ENCODE measurements at regions not wholly inside any gene's neighbourhood (a gene's known extent, or its start where the extent isn't known, plus 50 kb on each side); places are given as distances from the start of the nearest gene placed in this dataset.

GRCh38 chr13:47258384-47258783, 361.5 kb upstream of the HTR2A start:
- Histone ChIP-seq H3K9ac (ENCODE audit: control insufficient read depth, extremely low read depth, insufficient read depth, low read length) (no peak overlapping the region), H3K4me1 (ENCODE audit: control insufficient read depth, extremely low read depth, insufficient read depth, low read length) (peaks cover 10% of the 10 kb centered on the region), H4K20me1 (ENCODE audit: control insufficient read depth, extremely low read depth, insufficient read depth, low read length) (no peaks in the 10 kb centered on the region), H3K36me3 (ENCODE audit: control insufficient read depth in 2 of 2, extremely low read depth in 1 of 2, insufficient read depth in 2 of 2, low read length in 2 of 2) (no peaks in the 10 kb centered on the region), H3K27me3 (ENCODE audit: control insufficient read depth, extremely low read depth, insufficient read depth, low read length) (no peaks in the 10 kb centered on the region), H2AFZ (ENCODE audit: control insufficient read depth, low read length) (no peak overlapping the region), H3K9me1 (ENCODE audit: control insufficient read depth, extremely low read depth, insufficient read depth, low read length) (no peaks in the 10 kb centered on the region), H3K79me2 (ENCODE audit: control insufficient read depth, insufficient read depth, low read length) (no peaks in the 10 kb centered on the region), H3K9me3 (ENCODE audit: control insufficient read depth, low read depth, low read length) (no peaks in the 10 kb centered on the region), H3K4me3 (ENCODE audit: control insufficient read depth in 2 of 3, extremely low read depth in 1 of 3, insufficient read depth in 2 of 3, low read depth in 1 of 3, low read length in 3 of 3) (no peak overlapping the region), H3K4me2 (ENCODE audit: control insufficient read depth, extremely low read depth, insufficient read depth, low read depth, low read length) (no peak overlapping the region), H3K27ac (ENCODE audit: control insufficient read depth, insufficient read depth, low read length) (no peak overlapping the region)
- TF ChIP-seq CTCF (optimal IDR thresholded peaks at IDR 0.05 in 1 of 3, IDR thresholded peaks at IDR 0.05 in 1 of 3, conservative IDR thresholded peaks at IDR 0.05 in 1 of 3; ENCODE audit: extremely low read depth in 1 of 3, insufficient read depth in 2 of 3, low read length in 3 of 3) = peak in 1 of 3 experiments; percentile 40
- TF ChIP-seq EZH2 (IDR thresholded peaks at IDR 0.05; ENCODE audit: low read length) = no peak
- dilution Hi-C loops (cut with MboI; ENCODE audit: extremely low pct_ligation_motif_present, low sequenced_read_pairs) = no loop called here
- FAIRE-seq = no peak
- DNase-seq (ENCODE audit: low read depth, low spot score) = no peak

GRCh38 chr13:47256618-47257017, 359.8 kb upstream of the HTR2A start:
- Histone ChIP-seq H3K79me2 (ENCODE audit: control insufficient read depth, insufficient read depth, low read length) (no peaks in the 10 kb centered on the region), H3K9me1 (ENCODE audit: control insufficient read depth, extremely low read depth, insufficient read depth, low read length) (no peaks in the 10 kb centered on the region), H3K4me3 (ENCODE audit: control insufficient read depth in 2 of 3, extremely low read depth in 1 of 3, insufficient read depth in 2 of 3, low read depth in 1 of 3, low read length in 3 of 3) (no peak overlapping the region), H3K27me3 (ENCODE audit: control insufficient read depth, extremely low read depth, insufficient read depth, low read length) (no peaks in the 10 kb centered on the region), H3K36me3 (ENCODE audit: control insufficient read depth in 2 of 2, extremely low read depth in 1 of 2, insufficient read depth in 2 of 2, low read length in 2 of 2) (no peaks in the 10 kb centered on the region), H2AFZ (ENCODE audit: control insufficient read depth, low read length) (no peak overlapping the region), H3K9me3 (ENCODE audit: control insufficient read depth, low read depth, low read length) (no peaks in the 10 kb centered on the region), H3K4me1 (ENCODE audit: control insufficient read depth, extremely low read depth, insufficient read depth, low read length) (peaks cover 10% of the 10 kb centered on the region), H4K20me1 (ENCODE audit: control insufficient read depth, extremely low read depth, insufficient read depth, low read length) (no peaks in the 10 kb centered on the region), H3K9ac (ENCODE audit: control insufficient read depth, extremely low read depth, insufficient read depth, low read length) (no peak overlapping the region), H3K4me2 (ENCODE audit: control insufficient read depth, extremely low read depth, insufficient read depth, low read depth, low read length) (no peak overlapping the region), H3K27ac (ENCODE audit: control insufficient read depth, insufficient read depth, low read length) (no peak overlapping the region)
- peak; percentile 91 for FAIRE-seq
- TF ChIP-seq EZH2 (IDR thresholded peaks at IDR 0.05; ENCODE audit: low read length) (no peak), CTCF (optimal IDR thresholded peaks at IDR 0.05 in 1 of 3, IDR thresholded peaks at IDR 0.05 in 1 of 3, conservative IDR thresholded peaks at IDR 0.05 in 1 of 3; ENCODE audit: extremely low read depth in 1 of 3, insufficient read depth in 2 of 3, low read length in 3 of 3) (no peak)
- dilution Hi-C loops (cut with MboI; ENCODE audit: extremely low pct_ligation_motif_present, low sequenced_read_pairs) = no loop called here
- peak; percentile 19 for DNase-seq (ENCODE audit: low read depth, low spot score)
